Left renal pelvis (tissue), 4 donors: ENCODE measurements at regions not wholly inside any gene's neighbourhood (a gene's known extent, or its start where the extent isn't known, plus 50 kb on each side); places are given as distances from the start of the nearest gene placed in this dataset.
"Not testable (repeated sequence)": the region's sequence is repeated elsewhere in the genome, so short reads cannot be mapped to it uniquely, and the experiment has no call there.

Source experiments
- DNase-seq, 4 donors: peaks; one replicate each; pipeline ENCODE4 v3.0.0-alpha.2; 2013; ENCODE audit warnings: low read depth in 4 of 4, low spot score in 3 of 4

DNA sequence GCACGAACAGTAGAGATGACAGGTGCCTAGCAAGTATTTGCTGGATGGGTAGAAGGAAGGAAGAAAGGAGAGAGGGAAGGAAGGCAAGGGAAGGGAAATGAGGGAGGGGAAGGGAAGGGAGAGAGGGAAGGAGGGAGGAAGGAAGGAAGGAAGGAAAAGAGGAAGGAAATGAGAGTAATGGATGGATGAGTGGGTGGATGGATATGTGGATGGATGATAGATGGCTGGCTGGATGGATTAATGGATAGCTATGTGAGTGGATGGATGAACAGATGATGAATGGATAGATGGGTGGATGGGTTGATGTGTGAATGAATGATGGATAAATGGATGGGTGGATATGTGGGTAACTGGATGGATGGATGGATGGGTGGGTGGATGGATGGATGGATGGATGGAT, 125.9 kb upstream of the FGF3 start:
- no peak for DNase-seq

DNA sequence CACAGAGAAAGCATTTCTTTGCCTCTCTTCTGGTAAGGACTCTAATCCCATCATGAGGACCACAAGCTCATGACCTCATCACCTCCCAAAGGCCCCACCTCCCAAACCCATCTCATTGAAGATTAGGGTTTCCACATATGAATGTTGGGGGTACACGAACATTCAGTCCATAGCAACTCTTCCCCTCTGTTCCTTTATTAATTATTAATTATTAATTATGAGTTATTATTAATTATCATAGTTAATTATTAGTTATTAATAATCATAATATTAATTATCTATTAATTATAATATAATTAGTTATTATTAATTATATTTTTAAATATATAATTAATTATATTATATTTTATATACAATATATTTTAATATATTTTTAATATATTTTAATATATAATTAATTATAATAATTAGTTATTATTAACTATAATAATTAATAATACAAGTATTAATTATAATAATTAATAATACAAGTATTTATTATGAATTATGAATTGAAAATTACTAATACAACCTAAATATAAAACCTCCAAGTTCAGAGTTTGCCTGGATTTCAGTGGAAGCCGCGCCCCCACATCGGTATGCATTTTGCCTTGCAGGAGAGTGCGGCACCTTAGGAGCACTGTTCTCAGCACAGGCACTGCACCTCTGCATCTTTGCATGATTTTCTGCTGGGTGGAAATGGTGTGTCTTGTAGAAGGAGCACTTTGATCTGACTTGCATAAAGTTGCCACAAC, 128.0 kb upstream of the FGF3 start:
- no peak for DNase-seq

DNA sequence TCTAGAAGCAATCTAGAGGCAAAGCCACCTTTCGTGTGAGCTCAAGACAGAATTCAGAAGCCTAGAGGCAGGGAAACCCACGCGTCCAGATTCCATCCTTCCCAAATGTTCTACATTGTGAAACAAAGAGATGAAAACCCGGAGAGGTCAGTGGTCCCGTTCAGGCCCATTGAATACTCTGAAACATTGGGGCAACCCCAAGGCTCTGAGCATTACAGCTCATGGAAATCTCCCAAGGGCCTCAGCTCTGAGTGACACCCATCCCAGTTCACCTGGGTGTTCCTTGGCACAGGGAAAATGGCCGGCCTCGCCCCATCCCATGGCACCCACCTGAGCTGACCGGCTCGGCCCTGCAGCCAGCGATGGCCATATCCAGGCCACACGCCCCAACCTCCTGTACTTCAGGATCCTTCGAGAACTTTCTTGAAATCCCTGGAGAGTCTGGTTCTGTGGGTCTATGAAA, 128.6 kb upstream of the FGF3 start:
- no peak for DNase-seq

DNA sequence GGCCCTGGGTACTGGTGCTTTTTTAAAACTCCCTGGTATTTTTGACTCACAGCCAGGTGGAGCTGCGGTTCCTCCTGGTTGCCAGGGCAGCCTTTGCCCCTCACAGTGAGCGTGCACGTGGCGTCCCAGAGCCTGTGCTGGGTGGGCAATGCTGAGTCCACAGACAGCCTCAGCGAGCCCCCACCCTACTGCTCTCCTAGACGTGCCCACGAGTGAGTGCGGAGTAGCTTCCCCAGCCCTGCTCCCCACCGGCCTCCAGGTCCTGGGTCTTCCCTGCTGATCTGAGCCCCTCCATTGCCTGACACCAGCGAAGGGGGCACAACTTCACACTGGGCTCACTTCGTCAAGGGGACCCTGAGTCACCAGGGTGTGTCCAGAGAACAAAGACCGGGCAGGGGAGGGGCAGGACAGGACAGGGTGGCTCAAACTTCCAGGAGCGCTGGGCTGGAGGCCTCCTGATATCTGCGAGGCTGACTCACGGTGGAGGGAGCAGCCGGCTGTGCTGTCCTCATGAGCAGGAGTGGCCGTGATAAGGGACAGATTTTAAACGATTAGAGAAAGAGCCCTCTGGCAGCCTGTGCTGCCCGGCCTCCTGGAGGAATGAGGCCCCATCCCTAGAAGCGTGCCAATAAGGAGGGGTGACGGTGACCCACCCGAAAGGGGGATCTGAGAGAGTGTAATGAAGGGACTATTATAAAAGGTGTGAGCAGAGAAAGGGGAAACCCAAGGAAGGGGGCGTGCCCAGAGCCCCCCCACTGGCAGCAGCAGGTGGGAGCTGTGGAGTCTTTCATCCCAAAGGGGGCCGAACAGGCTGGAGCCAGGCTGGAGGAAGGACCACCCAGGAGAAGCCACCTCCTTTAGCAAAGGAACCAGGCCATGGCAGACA, 129.3 kb upstream of the FGF3 start:
- no peak for DNase-seq

DNA sequence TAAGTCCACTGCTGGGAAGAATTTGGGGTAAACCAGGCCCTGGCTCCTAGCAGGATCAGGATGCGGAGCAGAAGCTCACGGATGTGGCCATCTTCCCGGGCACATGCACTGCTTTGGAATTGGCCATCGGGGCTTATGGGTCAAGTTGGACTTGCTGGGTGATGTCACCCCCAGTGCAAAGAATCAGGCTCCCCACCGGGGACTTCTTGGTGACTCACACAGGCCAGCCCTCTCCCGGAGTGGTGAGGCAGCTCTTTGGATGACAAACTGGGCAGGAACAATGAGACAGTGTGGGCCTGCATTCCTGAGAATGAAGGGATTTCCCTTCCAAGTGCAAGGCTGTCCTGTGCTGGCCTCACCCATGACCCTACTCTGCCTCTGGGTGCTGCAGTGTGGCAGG, 128.8 kb upstream of the ANO1 start:
- DNase-seq, result no peak

DNA sequence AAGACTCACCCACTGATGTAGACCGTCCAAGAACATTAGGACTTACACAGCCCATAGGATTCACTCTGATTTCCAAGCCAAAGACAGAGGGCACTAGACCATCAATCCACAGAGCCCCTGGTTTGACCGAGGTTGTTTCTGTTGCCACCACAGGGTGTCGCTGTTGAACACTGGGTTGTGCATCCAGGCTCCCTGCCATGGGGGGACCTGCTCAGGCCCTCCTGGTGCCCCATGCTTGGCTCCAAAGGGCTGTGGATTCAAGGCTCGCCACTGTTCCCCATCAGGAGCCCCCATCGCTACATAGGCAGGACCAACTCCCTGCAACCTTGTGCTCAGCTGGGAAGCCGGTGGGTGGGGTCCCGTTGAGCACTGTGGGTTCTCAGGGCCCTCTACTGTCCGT, 128.0 kb upstream of the ANO1 start:
- no peak for DNase-seq

DNA sequence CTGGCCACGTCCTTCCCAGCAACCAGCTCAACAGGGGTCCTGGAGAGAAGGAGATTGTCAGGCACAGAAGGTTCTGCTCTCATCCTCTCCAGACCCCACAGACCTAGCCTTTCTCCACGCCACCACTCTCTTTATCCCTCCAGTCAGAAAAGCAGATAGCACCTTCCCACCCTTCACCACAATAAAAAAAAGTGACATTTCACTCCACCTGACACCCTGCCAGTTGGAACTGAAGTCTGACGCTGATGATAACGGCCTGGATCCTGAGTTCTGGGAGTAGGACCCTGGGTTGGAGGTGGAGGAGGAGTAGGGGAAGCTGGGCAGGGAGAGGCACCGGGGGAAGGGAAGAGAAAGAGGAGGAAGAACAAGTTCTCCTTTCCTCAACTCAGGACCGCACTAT, 127.5 kb upstream of the ANO1 start:
- no peak for DNase-seq

DNA sequence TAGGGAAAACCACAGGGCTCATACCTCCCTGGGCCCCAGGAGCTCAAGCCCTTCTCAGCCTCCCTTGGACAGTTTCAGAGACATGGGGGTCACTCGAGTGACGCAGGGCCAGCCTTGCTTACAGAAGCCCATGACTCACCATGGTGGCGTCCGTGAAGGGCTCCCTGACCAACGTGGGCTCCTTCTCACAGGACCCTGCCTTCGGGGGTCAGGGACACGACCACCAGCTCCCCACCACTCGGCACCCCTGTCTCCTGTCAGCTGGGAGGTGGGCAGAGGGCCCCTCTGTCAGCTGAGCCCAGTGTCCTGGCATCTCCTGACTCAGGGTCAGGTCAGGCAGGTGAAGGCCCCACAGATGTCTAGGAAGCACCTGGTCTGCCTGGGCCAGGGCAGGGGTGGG, 126.3 kb upstream of the ANO1 start:
- no peak for DNase-seq

DNA sequence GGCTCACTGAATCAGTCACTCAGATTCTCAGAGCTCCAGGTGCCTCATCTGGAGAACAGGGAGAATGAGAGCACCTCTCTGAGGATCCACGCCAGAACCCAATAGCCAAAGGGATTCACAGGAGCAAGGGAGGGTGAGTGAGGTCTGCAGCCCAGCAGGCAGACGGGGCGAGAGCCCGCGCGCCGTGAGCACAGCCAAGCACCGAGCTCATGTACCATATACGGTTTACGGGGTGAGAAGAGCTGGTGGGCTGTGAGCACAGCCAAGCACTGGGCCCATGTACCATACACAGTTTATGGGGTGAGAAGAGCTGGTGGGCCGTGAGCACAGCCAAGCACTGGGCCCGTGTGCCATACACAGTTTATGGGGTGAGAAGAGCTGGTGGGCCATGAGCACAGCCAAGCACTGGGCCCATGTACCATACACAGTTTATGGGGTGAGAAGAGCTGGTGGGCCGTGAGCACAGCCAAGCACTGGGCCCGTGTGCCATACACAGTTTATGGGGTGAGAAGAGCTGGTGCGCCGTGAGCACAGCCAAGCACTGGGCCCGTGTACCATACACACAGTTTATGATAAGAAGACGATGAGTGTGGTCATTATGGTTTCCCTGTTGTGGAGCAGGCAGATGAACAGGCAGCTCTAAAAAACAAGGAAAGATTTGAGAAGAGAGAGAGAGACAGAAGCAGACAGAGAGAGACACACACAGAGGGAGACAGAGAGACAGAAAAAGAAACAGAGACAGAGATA, 125.7 kb upstream of the ANO1 start:
- not testable (repeated sequence) for DNase-seq

DNA sequence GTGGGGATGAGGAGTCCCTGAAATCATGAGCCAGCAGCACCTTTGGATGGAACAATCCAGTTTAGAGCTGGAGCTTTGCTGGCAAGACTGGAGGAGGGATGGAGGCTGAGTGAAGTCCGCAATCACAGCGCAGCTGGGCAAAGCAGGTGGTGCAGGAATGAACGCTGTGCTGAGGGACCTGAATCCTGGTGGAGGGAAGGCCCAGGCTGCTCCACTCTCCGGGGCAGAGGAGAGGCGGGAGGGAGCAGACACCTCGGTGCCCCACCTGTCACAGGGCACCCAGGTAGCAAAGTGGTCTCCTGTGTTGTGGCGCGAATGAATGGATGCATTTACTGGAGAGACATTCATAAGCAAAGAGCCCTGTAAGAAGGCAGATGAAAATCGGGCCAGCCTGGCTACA, 124.8 kb upstream of the ANO1 start:
- DNase-seq, result no peak

DNA sequence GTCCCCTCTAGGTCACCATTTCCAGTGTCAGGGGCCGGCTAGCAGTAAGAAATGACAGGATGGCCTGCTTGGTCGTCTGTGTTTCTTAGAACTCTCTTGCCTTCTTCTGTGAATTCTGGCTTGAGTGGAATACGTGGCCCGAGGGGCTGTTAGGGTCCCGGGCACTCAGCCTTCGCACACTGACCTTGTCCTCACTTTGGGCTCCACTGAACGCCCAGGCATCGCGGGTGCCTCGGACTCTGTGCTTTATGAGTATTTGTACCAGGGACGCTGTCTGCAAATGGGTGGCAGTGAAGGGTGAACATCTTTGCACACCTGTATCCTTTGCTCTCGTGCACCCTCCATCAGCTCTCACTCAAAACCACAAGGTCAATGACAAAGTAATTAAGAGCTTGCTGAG, 123.4 kb upstream of the ANO1 start:
- DNase-seq, result no peak

DNA sequence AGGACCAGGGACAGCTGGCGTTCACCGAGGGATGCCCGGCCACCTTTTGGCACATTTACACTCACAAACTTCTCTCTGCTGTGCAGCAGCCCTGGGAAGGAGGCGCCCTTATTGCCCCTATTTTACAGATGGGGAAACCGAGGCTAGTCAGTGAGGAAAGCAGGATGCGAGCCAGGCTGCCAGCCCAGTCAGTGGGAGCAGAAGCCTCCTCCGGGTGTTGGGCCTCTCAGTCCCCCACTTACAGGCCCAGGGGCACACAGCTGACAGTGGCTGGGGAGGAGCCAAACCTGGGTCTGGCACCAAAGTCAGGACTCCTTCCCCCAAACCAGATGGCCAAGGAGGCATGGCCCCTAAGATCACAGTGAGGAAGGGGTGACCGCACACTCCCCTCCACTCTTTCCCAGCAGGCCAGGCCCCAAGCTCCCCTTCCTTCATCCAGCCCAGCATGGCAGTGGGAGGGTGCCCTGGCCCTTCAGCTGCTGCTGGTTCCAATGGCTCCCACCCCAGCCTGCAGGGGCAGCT, 121.4 kb upstream of the ANO1 start:
- no peak for DNase-seq

DNA sequence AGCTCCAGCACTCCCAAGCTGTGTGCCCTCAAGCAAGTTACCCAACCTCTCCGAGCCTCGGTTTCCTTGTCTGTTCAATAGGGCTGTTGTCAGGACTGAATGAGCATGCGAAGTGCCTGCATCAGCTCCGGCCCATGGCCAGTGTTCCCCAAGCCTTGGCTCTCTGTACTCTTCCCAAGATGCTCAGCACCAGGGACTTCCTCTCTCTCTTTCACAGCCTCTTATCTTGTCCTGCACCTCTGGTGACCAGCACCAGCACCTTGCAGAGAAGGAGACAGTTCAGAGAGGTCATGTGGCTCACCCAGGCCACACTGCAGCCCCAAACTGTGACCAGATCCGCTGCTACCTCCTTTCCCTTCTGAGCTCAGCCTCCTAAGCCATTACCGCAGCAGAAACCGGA, 120.3 kb upstream of the ANO1 start:
- DNase-seq, result no peak

DNA sequence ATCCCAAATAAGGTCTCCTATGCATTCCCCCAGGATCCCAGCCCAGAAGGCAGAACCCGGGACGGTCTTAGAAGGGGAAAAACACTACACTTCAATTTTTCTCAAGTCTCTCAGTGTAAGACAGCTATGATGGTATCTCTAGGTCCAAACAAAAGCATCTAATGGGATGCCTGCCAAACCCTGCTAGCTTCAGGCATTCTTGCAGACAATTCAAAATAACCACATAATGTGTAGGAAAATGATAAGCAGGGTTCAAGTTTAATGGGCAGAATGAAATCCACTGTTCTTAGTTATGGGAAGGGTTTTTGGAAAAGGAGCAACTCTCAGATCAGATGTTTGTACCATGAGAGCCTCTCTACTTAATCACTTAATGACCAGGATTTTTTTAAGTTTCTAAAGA, 119.8 kb upstream of the ANO1 start:
- no peak for DNase-seq

DNA sequence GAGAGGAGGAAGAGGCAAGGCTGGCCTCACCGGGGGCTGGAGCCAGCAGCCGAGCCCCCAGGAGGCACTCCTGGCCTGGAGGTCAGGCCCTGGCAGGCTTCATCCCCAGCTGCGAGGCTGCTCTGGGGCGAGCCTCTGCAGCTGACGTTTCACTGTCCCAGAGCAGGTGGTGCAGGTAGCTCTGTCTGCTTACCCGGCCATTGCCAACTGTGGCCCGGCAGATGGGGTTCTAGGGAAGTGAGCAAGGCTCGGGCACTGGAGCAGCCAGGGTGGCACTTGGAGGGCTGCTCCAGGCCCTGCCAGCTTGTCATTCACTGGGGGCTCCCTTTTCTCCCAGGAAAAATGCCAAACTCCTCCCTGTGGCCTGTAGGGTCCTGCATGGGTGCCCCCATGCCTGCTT, 118.7 kb upstream of the ANO1 start:
- no peak for DNase-seq

DNA sequence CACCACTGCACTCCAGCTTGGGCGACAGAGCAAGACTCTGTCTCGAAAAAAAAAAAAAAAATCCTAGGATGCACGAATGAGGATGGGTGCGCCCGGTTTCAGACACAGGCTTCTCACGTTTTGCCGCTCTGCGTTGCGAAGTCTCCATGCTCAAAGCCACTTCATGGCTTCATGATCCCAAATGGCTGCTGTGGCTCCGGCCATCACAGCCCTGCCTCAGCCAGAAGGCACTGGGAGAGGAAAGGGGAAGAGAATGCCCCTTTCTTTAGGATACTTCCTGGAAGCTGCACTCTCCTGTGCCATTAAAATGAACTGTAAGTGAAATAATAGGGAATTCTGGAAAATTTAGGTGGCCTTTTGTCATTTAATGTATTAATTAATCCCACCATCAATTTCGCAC, 116.4 kb upstream of the ANO1 start:
- DNase-seq, result no peak

DNA sequence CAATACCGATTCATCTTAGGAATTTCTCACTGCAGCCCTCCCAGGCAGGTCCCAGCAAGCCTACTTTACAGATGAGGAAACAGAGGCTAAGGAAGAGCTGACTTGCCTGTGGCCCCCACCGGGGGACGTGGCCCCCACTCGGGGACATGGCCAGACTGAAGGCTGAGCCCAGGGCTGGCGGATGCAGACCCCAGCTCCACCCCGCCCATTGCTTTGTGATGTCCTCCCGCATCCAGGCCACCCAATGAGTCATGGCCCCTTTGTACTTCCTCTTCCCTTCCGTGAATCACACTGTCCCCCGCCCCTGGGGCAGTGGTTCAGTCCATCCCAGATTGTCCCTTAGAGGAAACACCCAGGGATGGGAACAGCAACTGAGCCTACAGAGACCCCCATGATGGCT, 116.0 kb upstream of the ANO1 start:
- DNase-seq, result no peak

DNA sequence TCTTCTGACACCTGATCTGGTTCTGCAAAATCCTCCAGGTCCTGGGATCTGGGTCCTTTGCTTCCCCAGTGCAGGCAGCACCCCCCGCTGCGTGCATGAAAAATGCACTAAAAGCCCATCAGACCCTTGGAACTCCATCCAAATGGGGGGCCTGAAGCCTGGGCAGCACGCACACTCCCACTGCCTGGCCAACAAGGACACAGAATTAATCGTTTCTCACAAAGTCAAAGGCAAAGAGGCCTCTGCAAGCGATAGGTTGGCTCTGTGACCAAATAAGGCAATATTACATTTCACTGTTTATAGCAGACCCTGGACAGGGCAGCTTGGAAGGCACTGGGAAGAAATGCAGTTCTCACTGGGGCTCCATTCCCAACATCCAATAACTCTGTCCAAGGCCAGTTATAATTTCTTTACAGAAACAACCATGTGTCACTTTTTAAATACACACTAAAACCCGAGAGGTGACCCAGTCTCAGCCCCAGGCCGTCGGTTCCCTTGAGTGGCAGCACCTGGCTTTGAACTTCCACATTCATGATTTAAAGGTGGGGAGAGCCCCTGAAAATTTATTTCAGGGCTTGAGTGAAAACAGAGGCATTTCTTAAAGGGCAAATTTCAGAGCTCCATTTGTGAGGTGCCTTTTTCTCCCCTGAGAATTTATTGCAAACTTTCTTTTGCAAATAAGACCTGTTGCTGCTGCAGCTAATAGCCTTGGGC, 114.4 kb upstream of the ANO1 start:
- DNase-seq, result peak in 2 of 4 donors; percentile 35 to 38

DNA sequence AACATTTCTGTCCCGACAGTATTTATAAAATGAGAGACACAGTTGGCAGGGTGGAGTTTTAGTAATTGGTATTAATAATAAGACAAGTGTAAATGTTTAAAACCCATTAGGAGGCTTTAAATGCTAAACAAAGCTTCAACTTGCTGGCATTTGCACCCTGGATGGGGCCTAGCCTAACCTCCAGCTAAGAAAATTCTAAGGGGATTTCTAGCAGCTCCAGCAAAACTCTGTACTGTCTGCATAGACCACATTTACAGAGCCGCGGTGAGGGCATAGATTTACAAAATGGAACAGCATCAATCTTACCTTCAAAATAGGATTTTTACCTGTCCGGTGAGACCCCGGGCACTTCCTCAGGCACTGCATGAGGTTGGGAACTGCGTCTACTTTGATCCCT, 113.9 kb upstream of the ANO1 start:
- no peak for DNase-seq

DNA sequence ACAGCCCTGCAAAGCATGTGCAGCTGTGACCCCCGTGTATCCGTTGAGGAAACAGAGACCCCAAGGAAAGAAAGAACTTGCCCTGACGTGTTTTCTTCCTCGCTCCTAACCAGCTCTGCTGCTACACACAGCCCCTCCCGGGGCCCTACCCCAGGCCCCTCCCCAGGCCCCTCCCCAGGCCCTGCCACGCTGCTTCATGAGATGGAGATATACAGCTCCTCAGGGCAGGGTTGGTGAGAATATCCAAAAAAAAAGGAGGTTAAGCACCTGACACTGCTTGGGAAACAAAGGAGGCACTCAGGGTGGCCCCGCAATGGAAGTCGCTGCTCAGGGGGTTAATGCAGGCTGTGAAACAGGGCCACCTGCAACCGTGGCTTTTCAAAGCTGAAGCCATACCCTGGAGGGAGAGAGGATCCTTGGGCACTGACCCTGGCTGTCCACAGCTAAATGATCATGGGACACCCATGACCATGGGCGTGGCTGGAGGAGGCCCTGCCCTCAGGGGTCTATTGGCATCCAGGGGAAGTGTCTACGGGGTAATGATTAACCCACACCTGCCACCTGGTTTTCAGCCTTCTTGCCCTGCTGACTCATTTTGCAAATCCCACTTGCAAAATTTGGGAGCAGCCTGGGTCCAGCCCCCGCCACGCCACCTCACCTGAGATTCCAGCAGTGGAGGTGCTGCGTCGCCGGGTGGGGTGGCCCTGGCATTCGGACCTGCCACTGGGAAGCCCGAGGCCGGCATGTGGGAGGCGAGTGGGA, 112.1 kb upstream of the ANO1 start:
- no peak for DNase-seq
